ENCODE measurements at regions not wholly inside any gene's neighbourhood (a gene's known extent, or its start where the extent isn't known, plus 50 kb on each side); places are given as distances from the start of the nearest gene placed in this dataset.

GRCh38 chr5:10065428-10066000, 184.2 kb downstream of the ATPSCKMT start:
- DNase-seq (ENCODE audit: extremely low spot score), result no peak
- ChIA-PET POLR2A (interaction anchor here (1.0 kb wide), 1 partner anchor 15 kb away, joined by 3 read pairs; no protein-coding TSS in a partner anchor), CTCF (no interaction called here)
- TF ChIP-seq SUZ12 (IDR thresholded peaks at IDR 0.05) (no peak), ZNF384 (IDR thresholded peaks at IDR 0.05) (no peak), HDGF (IDR thresholded peaks at IDR 0.05; ENCODE audit: borderline replicate concordance) (no peak), FOXK2 (IDR thresholded peaks at IDR 0.05) (no peak), TARDBP (IDR thresholded peaks at IDR 0.05) (no peak), LEF1 (IDR thresholded peaks at IDR 0.05; ENCODE audit: borderline replicate concordance) (no peak)

GRCh38 chr5:10064546-10065195, 185.0 kb downstream of the ATPSCKMT start:
- CTCF ChIA-PET, result no interaction called here
- TF ChIP-seq SUZ12 (IDR thresholded peaks at IDR 0.05) (no peak), ELF4 (IDR thresholded peaks at IDR 0.05) (no peak)
- DNase-seq (ENCODE audit: extremely low spot score), result no peak
- POLR2A ChIA-PET, result no interaction called here

GRCh38 chr5:10063997-10064396, 185.7 kb downstream of the ATPSCKMT start:
- no peak for DNase-seq (ENCODE audit: extremely low spot score)
- POLR2A ChIA-PET, result no interaction called here
- TF ChIP-seq SP1 (IDR thresholded peaks at IDR 0.05) (no peak), ZNF384 (IDR thresholded peaks at IDR 0.05) (no peak), BHLHE40 (IDR thresholded peaks at IDR 0.05; ENCODE audit: borderline replicate concordance) (no peak), L3MBTL2 (conservative IDR thresholded peaks at IDR 0.05) (no peak), PKNOX1 (IDR thresholded peaks at IDR 0.05) (no peak), TARDBP (IDR thresholded peaks at IDR 0.05) (no peak), FOXM1 (IDR thresholded peaks at IDR 0.05; ENCODE audit: borderline replicate concordance) (no peak), NFRKB (IDR thresholded peaks at IDR 0.05) (no peak), CTBP1 (IDR thresholded peaks at IDR 0.05; ENCODE audit: borderline replicate concordance) (no peak), HDGF (IDR thresholded peaks at IDR 0.05; ENCODE audit: borderline replicate concordance) (no peak), FOXA1 (IDR thresholded peaks at IDR 0.05) (no peak), LEF1 (IDR thresholded peaks at IDR 0.05; ENCODE audit: borderline replicate concordance) (no peak), SUZ12 (IDR thresholded peaks at IDR 0.05) (no peak), ELF4 (IDR thresholded peaks at IDR 0.05) (no peak), ARNT (IDR thresholded peaks at IDR 0.05) (no peak), FOXK2 (IDR thresholded peaks at IDR 0.05) (no peak)
- CTCF ChIA-PET, result no interaction called here

GRCh38 chr5:10059980-10060379, 189.7 kb downstream of the ATPSCKMT start:
- no peak for DNase-seq (ENCODE audit: extremely low spot score)
- ChIA-PET POLR2A (no interaction called here), CTCF (interaction anchor here (0.7 kb wide), 1 partner anchor 516 kb away, joined by 4 read pairs; no protein-coding TSS in a partner anchor)
- no peak for TF ChIP-seq PKNOX1 (IDR thresholded peaks at IDR 0.05)
- TF ChIP-seq ELF4 (IDR thresholded peaks at IDR 0.05), result no peak
- TF ChIP-seq L3MBTL2 (conservative IDR thresholded peaks at IDR 0.05), result no peak
- TF ChIP-seq NFRKB (IDR thresholded peaks at IDR 0.05), result no peak
- TF ChIP-seq LEF1 (IDR thresholded peaks at IDR 0.05; ENCODE audit: borderline replicate concordance), result no peak
- no peak for TF ChIP-seq FOXK2 (IDR thresholded peaks at IDR 0.05)
- no peak for TF ChIP-seq CTBP1 (IDR thresholded peaks at IDR 0.05; ENCODE audit: borderline replicate concordance)

- TF ChIP-seq ELF4 (IDR thresholded peaks at IDR 0.05) (no peak), ZNF384 (IDR thresholded peaks at IDR 0.05) (no peak), TARDBP (IDR thresholded peaks at IDR 0.05) (no peak), HDGF (IDR thresholded peaks at IDR 0.05; ENCODE audit: borderline replicate concordance) (no peak), ARNT (IDR thresholded peaks at IDR 0.05) (no peak), PKNOX1 (IDR thresholded peaks at IDR 0.05) (no peak), SP1 (IDR thresholded peaks at IDR 0.05) (no peak), FOXK2 (IDR thresholded peaks at IDR 0.05) (no peak), FOXM1 (IDR thresholded peaks at IDR 0.05; ENCODE audit: borderline replicate concordance) (no peak), L3MBTL2 (conservative IDR thresholded peaks at IDR 0.05) (no peak), LEF1 (IDR thresholded peaks at IDR 0.05; ENCODE audit: borderline replicate concordance) (no peak), CTBP1 (IDR thresholded peaks at IDR 0.05; ENCODE audit: borderline replicate concordance) (no peak), BHLHE40 (IDR thresholded peaks at IDR 0.05; ENCODE audit: borderline replicate concordance) (no peak), NFRKB (IDR thresholded peaks at IDR 0.05) (no peak), SUZ12 (IDR thresholded peaks at IDR 0.05) (no peak), FOXA1 (IDR thresholded peaks at IDR 0.05) (no peak)
- ChIA-PET CTCF (interaction anchor here (0.7 kb wide), 1 partner anchor 516 kb away, joined by 4 read pairs; no protein-coding TSS in a partner anchor), POLR2A (no interaction called here)
- DNase-seq (ENCODE audit: extremely low spot score), result no peak
These were observed 190.1 kb downstream of the ATPSCKMT start for GRCh38 chr5:10059556-10059955.

- POLR2A ChIA-PET, result no interaction called here
These were observed 192.3 kb downstream of the ATPSCKMT start for GRCh38 chr5:10057356-10057755.

More at GRCh38 chr5:10057356-10057755, 192.3 kb downstream of the ATPSCKMT start:
- no peak for DNase-seq (ENCODE audit: extremely low spot score)
- CTCF ChIA-PET, result no interaction called here
- no peak for TF ChIP-seq TARDBP (IDR thresholded peaks at IDR 0.05)
- no peak for TF ChIP-seq FOXA1 (IDR thresholded peaks at IDR 0.05)
- TF ChIP-seq ARNT (IDR thresholded peaks at IDR 0.05), result no peak
- TF ChIP-seq SP1 (IDR thresholded peaks at IDR 0.05), result no peak
- no peak for TF ChIP-seq PKNOX1 (IDR thresholded peaks at IDR 0.05)
- TF ChIP-seq ELF4 (IDR thresholded peaks at IDR 0.05), result no peak
